WERI-Rb-1 (cell line): ENCODE measurements at regions not wholly inside any gene's neighbourhood (a gene's known extent, or its start where the extent isn't known, plus 50 kb on each side); places are given as distances from the start of the nearest gene placed in this dataset.

Source experiments
- DNase-seq: peaks from one replicate; pipeline ENCODE4 v3.0.0-alpha.2; 2020
- H3K27ac ChIP-seq: fragments of 250-450 bp; sonication (Bioruptor Pico); 2 replicates; pipeline ENCODE4 v1.5.1; 2020; ENCODE audit warnings: mild to moderate bottlenecking, moderate library complexity
- H3K27me3 ChIP-seq: fragments of 250-450 bp; sonication (Bioruptor Pico); 2 replicates; pipeline ENCODE4 v1.5.1; 2021; ENCODE audit warnings: mild to moderate bottlenecking, low read depth, moderate library complexity; ENCODE audit not compliant: insufficient read depth, severe bottlenecking
- H3K36me3 ChIP-seq: fragments of 250-450 bp; sonication (Bioruptor Pico); 2 replicates; pipeline ENCODE4 v1.5.1; 2020; ENCODE audit warnings: mild to moderate bottlenecking, moderate library complexity
- H3K4me3 ChIP-seq: 2 replicates; pipeline ENCODE4 v1.5.1; 2011; ENCODE audit warnings: low read depth, mild to moderate bottlenecking, control low read depth, low read length
- H3K9me3 ChIP-seq: fragments of 250-450 bp; sonication (Bioruptor Pico); 2 replicates; pipeline ENCODE4 v1.5.1; 2021; ENCODE audit warnings: mild to moderate bottlenecking, moderate library complexity; ENCODE audit not compliant: severe bottlenecking
- TF ChIP-seq, protein P1 (sequence below): IDR thresholded peaks from 2 replicates; pipeline ENCODE4 v1.5.1; 2011; ENCODE audit warnings: low read depth, mild to moderate bottlenecking, control low read depth, inconsistent platforms, low read length

DNA sequence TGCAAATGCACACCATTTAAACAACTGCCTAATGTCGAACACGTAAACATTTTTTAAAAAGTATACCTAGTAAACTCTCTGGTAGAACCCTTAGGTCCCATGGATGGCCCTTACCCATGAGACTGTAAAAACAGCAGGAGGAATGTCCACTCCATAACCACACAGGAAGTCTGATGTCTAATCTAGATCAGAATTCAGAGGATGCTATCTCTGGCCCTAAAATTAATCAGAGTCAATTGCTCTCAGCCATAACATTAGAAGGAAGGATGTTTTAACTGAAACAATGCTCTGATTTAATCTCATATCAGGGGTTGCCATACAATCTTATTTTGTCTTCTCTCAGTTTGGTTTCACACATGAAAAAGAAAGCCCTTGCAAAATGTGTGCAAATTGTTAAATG, 416.3 kb upstream of the PIK3C3 start:
- no peaks in the 10 kb centered on the region for H3K9me3 ChIP-seq
- no peak overlapping the region for H3K27ac ChIP-seq
- DNase-seq = no peak
- H3K4me3 ChIP-seq = no peak overlapping the region
- H3K27me3 ChIP-seq = no peaks in the 10 kb centered on the region
- H3K36me3 ChIP-seq = no peaks in the 10 kb centered on the region
- TF ChIP-seq, protein P1, sequence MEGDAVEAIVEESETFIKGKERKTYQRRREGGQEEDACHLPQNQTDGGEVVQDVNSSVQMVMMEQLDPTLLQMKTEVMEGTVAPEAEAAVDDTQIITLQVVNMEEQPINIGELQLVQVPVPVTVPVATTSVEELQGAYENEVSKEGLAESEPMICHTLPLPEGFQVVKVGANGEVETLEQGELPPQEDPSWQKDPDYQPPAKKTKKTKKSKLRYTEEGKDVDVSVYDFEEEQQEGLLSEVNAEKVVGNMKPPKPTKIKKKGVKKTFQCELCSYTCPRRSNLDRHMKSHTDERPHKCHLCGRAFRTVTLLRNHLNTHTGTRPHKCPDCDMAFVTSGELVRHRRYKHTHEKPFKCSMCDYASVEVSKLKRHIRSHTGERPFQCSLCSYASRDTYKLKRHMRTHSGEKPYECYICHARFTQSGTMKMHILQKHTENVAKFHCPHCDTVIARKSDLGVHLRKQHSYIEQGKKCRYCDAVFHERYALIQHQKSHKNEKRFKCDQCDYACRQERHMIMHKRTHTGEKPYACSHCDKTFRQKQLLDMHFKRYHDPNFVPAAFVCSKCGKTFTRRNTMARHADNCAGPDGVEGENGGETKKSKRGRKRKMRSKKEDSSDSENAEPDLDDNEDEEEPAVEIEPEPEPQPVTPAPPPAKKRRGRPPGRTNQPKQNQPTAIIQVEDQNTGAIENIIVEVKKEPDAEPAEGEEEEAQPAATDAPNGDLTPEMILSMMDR = no peak

DNA sequence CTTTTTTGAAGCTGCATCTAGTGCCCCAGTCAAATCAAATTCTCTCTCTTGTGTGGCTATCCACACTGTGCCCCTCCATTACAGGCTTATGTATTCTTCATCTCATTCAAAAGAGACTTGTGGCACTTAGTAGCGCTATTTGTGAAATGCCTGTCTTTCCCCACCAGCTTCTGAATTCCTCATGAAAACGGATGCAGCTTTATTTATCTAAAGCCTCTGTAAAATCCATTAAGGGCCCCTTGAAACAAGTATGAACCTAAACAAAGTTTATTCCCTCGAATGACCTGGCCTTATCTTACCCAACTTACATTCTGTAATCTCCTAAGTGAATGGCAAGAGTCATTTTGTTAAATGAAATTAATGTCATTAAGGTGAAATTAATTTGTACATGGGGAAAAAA, 417.4 kb upstream of the PIK3C3 start:
- no peaks in the 10 kb centered on the region for H3K9me3 ChIP-seq
- no peaks in the 10 kb centered on the region for H3K36me3 ChIP-seq
- no peak overlapping the region for H3K4me3 ChIP-seq
- H3K27ac ChIP-seq = no peak overlapping the region
- TF ChIP-seq, protein P1 = no peak
- H3K27me3 ChIP-seq = no peaks in the 10 kb centered on the region
- no peak for DNase-seq

DNA sequence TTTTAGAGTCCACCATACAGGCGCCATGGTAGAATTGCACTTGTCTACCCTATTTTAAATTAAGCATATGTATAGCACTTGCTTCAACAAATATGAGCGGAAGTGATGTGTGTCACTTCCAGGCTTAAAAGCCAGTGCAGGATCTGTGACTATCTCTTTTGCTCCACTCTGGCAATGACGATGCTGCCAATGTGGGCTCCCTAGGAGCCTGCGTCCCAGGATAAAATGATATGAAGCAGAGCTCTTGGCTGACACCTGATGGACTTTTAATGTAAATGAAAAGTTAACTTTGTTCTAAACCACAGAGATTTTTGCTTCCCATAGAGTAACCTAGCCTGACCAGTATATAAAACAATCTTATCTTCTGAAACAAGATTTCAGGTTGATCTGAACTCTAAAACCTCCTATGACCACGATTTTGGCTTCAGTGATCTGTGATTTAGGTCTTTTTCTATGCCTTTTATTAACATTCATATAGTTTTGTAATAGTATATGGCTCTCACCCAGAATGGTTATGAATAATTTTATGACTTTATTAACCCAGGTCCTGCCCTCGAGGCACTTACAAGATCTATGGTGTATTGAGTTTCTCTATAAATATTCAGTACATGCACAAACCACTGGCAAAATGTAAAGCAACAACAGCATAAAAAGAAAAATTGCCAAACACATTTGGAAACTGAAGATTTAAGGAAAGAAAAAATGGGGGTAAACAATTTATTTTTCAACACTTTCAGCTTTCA, 422.5 kb upstream of the PIK3C3 start:
- Histone ChIP-seq H3K36me3 (no peaks in the 10 kb centered on the region), H3K27ac (no peak overlapping the region), H3K27me3 (no peaks in the 10 kb centered on the region), H3K4me3 (no peak overlapping the region), H3K9me3 (no peaks in the 10 kb centered on the region)
- TF ChIP-seq, protein P1 = peak; percentile 31
- DNase-seq = peak; percentile 8

DNA sequence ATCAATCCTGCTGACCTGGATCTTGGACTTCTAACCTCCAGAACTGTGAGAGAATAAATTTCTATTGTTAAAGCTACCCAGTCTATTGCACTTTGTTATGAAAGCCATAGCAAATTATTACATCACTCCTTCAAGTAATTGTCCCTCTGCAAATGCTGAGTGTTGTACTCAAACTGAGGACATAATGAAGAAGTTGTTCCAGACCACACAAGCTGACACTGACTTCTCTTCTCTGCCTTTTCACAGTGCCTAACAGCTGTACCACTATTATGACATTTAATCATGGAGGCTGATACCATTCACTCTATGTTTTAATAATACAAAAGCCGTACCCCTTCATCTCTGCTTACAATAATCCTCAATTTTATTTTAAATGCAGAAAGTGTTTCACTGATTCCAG, 424.1 kb upstream of the PIK3C3 start:
- H3K27me3 ChIP-seq = no peaks in the 10 kb centered on the region
- no peak overlapping the region for H3K27ac ChIP-seq
- no peaks in the 10 kb centered on the region for H3K36me3 ChIP-seq
- H3K4me3 ChIP-seq = no peak overlapping the region
- TF ChIP-seq, protein P1 = no peak
- no peak for DNase-seq
- H3K9me3 ChIP-seq = no peaks in the 10 kb centered on the region

DNA sequence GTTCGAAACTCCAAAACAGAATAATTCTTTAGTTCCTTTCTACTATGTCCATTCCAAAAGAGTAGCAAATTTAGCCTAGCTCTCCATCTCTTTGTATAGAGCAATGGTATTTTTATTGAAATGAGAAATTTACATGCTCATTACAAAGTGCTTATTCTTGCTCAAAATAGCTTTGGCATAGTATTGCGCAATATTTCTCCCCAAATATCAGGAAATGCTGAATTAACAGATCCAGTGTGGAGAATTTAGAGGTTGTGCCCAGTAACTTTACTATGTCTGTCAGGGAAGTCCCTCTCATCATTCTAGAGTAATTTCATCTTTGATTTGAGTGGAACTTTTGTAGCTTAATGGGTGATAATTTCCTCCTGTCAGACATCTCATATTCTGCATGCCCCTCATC, 425.9 kb upstream of the PIK3C3 start:
- TF ChIP-seq, protein P1 = no peak
- Histone ChIP-seq H3K27ac (no peak overlapping the region), H3K4me3 (no peak overlapping the region), H3K27me3 (no peaks in the 10 kb centered on the region), H3K36me3 (no peaks in the 10 kb centered on the region), H3K9me3 (no peaks in the 10 kb centered on the region)
- no peak for DNase-seq

DNA sequence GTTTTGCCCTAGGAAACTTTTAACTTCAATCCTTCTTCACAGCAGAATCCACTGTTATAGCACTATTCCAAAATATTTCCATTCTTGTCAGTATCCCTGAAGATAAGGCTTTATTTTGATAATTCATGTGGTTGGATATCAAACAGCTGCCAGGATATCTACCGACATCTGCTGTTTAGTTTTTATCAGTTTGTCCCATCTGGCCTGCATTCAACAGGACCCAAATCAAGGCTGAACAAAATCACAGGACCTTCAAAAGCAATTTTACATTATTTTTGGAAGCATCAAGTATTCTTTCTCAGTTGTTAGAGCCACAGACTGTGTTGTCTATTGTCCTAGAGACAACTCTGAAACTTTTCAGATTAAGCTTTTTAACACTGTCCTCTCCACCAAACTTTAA, 429.0 kb upstream of the PIK3C3 start:
- TF ChIP-seq, protein P1 = no peak

More for the DNA sequence above, 429.0 kb upstream of the PIK3C3 start:
- no peaks in the 10 kb centered on the region for H3K27me3 ChIP-seq
- no peak for DNase-seq
- H3K27ac ChIP-seq = no peak overlapping the region
- H3K4me3 ChIP-seq = no peak overlapping the region
- no peaks in the 10 kb centered on the region for H3K36me3 ChIP-seq
- no peaks in the 10 kb centered on the region for H3K9me3 ChIP-seq
